GM19467 (cell line): ENCODE measurements at regions not wholly inside any gene's neighbourhood (a gene's known extent, or its start where the extent isn't known, plus 50 kb on each side); places are given as distances from the start of the nearest gene placed in this dataset.
"Not testable (repeated sequence)": the region's sequence is repeated elsewhere in the genome, so short reads cannot be mapped to it uniquely, and the experiment has no call there.

ENCODE experiments used
- ATAC-seq: cut with Tn5 transposase; IDR thresholded peaks from one replicate; pipeline ENCODE4 v1.9.1; 2021; ENCODE audit warnings: mild to moderate bottlenecking, moderate library complexity; ENCODE audit not compliant: unreplicated experiment

DNA sequence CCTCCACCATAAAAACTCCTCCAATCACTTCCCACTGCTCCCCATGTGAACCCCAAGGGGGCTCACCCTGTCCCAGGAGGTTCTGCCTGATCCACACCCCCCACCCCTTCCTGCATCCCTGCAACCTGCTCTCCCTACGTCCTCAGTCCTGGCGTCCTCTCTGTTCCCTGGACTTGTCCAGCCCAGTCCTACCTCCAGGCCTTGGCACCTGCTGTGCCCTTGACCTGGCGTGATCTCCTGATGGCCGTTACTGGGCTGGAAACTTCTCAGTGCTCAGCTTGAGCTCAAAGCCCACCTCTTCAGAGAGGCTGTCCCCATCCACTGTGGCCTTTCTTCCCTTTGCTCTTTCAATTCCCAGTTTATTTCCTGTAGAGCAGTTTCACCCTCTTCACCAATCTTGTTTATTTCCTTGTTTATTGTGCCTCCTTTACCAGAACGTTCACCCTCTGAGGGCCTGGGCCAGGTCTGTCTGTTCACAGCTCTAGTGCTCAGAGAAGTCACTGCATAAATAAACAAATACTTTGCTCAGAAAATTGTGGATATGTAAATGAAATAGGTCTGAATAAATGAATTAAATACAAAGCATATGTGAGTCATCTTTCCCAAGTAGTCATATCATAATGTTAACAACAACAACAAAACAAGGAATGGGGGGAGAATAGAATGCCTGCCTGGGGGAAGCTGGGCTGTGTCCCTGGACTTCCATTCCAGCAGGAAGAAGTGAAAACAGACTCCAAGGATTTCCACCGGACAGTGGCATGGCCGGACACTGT is 175.7 kb upstream of the SULF2 start:
- ATAC-seq, result no peak

DNA sequence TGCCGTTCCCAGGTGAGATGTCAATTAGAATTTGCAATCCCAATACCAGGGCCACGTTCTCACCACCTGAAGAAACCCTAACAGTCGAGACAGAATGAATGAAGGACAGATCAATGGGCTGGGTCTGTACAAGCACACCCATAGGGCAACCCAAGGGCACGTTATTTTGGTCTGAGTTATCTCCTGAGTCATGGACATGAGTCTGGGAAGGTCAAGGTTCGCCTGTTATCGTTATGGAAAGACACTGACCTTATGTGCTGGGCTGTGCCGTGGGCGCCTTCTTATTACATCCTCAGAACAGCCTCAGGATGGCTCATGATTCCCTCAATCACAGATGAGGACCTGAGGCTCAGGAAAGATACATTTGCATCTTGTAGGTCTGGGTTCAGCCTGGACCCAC is 175.0 kb upstream of the SULF2 start:
- no peak for ATAC-seq

DNA sequence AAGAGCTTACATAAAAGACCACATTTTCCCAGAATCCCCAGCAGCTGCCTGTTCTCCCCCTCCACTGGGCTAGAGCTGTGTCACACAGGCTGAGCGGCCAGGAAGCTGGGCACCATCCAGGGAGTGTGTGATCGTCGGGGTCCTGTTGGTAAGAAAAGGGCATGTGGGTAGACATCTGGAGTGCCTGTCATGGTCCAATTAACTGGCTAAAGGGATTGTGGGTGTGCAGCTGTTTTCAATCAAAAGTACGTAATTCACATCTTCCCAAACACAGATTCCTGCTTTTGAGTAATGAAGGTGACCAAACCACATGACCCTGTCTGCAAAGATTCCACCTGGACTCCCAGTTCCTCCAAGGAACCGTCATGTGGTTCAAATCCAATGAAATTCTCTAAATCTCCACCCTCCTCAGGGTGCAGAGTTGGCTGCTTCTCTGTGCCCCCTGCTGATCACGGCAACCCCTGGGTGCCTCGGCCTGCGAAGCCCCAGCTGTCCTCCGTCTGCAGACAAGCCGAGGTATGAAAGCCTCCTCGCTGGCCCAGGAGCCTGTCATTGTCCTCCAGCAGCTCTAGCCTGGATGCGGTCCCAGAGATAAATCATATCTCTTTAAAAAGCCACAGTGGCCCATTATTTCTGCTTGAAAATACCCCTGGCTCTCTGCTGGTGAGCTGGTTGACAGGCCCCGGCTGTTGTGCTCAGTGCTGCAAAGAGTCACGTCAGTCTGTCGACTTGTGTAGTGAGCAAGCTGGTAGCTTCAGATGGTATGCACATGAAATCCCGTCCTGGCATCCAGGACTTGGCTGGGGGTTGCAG is 172.9 kb upstream of the SULF2 start:
- ATAC-seq, result not testable (repeated sequence)

DNA sequence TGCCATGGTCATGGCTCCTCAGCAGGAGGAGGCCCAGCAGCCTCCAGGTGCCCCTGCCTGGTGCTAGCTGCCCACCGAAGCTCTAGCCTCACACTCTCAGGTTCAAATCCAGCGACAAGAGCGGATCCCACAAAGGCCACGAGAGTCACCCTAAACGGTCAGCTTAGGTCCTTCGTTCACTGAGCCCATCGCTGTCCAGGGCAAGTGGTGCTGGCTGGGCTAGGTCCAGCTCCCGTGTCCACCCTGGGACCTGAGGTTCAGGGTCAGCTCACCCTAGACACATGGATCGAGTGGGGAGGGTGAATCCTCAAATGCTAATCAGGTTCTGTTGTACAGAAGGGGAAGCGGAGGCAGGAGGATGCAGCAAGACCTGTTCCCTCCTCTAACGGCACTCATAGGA is 171.9 kb upstream of the SULF2 start:
- ATAC-seq, result no peak

DNA sequence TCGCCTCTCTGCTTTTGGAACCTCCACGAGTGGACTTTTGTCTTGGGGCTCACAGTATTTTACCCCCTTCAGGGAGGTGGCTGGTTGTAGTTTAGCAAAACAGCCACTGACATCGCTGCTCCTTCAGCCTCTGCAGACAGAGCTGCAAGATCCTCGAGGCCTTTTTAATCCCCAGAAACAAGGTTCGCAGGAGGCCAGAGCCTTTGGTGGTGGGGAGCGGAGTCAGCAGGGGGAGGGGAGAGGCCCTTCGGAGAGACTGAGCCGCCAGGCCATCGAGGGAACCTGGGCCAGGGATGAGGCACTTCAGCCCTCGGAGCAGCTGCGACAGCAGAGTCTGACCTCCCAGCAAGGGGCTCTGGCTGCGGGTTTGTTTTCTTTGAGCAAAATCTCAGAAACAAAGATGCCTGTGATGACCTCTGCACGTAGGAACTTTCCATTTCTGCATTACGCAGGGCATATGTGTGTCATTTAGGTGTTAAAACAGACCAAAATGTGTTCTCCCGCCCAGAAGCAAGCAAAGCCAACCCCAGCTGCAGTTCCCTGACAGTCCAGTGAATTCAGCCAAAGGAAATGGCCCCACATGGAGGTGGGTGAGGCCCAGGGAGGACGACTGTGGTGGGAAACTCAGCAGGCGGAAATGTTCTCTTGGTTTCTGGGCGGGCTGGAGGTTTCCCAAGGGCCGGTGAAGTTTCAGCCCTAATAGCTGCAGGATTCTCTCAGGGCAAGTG is 171.2 kb upstream of the SULF2 start:
- no peak for ATAC-seq

DNA sequence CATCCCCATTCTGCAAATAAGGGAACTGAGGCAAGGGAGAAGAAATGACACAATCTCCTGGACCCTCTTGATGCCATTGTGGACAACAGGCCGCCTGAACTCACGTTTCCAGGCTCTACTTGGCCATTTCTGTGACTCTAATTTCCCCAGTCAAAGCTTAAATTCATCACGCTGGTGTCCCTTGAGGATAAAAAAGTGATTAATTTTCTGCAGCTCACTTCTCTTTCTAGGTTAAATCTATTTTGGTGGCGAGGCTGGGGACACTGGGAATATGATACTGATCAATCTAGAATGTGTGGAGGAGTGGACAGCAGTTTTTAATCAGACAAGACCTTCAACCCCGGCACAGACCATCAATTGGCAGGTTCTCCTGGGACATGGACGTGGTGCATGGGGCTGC is 168.2 kb upstream of the SULF2 start:
- ATAC-seq, result no peak

DNA sequence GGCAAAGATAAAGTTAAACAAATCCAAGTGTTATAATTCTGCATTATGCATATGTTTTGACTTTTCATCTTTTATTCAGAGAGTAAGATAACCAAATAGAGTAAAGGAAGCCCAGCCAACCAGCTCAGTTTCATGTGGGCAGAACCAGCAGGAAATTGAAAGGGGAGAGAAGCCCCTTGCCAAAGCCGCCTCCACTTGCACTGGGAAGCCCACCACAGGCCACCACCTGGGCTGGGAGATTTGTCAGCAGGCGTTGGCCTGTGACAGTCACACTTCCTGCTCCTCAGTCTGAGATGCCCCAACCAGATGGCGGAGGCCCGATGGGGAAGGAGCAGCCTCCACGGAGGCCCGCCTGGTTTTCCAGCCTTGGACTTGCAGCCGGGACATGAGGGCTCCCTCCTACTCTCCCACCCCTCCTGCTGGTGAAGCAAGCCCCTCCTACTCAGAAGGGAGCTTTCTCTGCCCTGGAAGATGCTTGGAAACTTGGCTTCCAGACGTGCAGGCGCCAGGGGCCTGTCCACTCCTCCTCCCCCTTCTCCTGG is 166.8 kb upstream of the SULF2 start:
- no peak for ATAC-seq

DNA sequence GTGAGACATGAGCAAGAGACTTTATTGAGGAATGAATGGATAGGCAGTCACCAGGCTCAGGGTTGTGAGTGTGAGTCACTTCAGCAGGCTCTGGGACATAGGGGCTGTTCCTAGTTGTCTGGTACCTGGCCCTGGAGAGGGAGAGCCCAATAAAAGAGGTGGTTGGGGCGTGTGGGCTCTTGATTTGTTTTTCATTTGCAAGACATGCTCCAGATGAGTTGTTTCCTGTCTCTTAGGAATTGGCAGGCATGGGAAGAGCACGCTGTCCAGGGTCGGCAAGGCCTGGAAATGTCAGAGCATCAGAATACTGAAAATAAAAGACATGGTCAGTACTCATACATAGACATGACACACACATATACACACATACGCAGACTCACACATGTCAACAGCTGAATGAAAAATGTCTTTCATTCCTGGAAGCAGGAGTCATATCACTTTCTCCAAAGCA is 166.3 kb upstream of the SULF2 start:
- no peak for ATAC-seq

DNA sequence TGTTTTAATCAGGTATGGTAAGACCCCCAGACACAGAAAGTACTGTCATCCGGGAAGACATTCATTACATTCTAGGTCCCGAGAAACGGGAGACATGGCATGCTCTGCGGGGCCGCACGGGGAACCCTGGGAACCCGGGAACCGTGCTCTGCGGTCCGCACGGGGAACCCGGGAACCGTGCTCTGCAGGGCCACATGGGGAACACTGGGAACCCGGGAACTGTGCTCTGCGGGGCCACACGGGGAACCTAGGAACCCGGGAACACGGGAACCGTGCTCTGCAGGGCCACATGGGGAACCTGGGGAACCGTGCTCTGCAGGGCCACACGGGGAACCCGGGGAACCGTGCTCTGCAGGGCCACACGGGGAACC is 165.6 kb upstream of the SULF2 start:
- ATAC-seq, result no peak

DNA sequence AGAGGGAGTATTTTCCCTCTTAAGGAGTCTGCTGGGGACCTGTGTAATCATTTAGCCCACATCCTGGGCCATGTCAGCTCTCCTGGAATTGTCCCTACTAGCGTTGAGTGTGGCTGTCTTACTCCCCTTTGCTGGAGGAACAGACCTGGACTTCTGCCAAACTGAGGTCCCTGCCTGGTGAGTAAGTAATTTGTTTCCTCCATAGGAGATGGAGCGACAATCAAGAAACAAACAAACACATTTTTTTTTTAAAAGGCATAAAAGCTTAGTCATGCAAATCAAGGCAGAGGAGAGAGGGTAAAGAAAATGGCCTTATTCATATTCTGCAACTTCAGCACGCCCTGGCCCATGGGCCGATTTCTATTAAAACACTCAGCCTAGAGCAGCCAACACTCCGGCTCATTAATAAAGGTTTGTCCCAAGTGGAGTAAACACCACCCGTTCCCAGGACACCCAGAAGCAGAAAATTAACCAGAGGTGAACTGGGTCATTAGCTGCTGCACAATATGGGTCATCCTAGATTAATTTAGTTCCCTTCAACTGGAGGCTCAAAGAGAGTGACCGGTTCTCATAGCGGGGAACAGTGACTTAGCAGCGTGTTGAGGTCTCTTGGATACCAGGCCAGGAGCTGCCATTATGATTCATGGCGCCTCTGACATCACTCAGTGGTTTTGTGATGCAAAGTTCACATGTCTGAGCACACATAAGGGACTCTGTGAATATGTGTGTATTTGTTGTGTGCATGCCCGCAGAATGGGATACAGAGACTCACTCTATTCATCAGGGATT is 165.0 kb upstream of the SULF2 start:
- ATAC-seq, result no peak

DNA sequence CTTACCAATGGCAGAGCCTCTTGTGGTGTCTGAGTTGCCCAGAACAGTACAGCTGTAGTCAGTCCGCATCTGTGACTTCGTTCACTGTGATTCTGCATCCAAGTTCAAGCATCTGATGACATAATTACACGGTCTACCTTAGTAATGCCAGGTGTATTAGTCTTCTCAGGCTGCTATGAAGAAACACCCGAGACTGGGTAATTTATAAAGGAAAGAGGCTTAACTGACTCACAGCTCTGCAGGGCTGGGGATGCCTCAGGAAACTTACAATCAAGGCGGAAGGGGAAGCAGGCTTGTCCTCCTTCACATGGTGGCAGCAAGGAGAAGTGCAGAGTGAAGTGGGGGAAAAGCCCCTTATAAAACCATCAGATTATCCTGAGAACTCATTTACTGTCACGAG is 163.9 kb upstream of the SULF2 start:
- no peak for ATAC-seq

DNA sequence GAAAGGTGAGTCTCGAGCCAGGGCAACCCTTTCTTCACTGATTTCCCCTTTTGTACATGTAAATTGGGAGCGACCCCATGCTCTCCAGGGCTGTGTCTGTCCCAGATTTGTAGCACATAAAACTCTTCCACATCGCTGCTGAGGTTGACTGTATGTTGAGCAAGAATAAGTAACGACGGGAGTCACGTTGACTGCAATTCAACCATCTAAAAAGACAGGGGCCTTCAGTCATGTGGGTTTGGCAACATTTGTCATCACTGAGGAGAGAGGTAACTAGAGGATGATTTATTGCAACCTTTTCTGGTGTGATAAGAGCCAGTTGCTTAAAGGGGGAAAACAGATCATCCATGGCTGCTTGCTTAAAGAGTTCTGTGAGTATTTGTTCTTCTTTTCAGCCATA is 159.4 kb upstream of the SULF2 start:
- ATAC-seq, result no peak

DNA sequence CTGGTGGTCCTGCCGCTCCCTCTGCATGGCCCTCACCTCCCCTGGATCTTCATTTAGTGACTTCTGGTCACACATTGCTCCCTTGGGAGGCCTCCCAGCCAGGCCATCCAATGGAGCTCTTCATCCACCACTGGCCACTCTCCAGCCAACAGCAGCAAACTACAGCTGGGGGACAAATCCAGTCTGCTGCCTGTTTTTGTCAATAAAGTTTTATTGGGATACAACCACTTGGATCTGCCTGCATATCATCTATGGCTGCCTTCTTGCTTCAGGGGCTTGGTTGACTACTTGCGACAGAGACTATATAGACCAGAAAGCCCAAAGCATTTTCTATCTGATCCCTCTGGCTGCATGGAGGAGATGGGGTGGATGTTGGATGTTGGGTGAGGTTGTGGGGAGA is 156.6 kb upstream of the SULF2 start:
- ATAC-seq, result no peak

DNA sequence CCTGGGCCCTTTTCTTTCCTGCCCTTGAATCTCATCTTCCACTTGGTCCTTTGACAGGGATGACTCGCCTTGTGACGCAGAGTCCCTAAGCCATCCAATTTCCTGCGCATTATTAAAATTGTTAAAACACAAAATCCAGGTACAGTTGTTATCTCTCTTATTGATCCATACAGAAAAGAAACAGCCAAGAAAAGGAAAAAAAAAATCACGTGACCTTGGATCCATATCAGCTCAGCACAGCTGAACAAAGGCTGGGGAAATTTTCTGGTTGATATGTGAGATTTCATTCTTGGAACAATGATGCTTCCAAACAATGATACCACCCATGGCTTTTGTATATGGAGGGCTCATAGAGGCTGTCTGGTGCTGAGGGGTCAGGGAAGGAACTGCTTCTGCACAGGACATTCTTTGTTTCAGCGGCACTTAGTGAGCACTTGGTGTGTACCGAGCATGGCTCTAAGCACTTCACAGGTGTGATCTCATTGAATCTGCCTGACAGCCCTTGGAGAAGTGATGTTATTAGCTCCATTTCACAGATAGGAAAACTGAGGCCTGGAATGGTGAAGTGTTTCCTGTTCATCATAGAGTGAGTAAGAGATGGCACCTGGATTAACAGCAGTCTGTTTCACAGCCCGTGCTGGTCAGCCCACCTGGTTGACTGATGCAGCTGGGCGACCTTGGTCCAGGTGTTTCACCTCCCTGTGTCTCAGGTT is 155.0 kb upstream of the SULF2 start:
- ATAC-seq, result no peak

DNA sequence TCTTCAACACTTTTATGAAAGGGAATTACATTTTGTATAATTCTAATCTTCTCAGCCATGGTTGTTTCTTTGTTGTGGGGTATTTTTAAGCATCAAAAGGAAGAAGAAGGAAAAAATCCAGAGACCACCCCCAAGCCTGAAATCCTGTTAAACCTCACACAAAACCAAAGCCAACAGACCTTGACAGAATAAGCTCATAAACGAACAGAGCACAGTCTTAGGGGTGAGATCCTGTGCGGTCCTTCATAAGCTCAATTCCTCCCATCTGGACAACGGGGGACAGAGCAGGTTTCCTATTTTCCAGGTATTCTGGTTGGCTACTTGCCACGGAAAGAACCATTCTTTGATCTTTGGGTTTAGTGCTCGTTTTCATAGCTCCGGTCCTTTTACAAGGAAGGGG is 151.3 kb upstream of the SULF2 start:
- no peak for ATAC-seq

DNA sequence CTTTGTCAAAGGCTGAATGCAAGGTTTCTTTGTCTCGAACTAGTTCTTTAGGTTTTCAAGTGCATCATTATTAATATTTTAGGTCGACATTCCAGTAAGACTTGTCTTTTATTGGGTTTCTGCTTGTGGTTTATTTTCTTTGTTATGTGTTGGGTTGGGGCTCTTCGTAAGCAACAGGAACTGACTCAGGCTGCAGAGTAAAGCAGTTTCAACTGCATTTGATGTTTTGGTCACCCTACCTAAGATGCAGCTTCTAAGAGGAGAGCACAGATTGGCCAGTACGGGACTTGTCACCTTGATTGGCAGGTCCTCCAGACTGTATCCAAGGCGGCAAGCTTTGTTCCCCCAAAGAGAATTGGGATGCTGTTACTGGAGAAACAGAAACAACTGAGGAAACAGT is 149.5 kb upstream of the SULF2 start:
- no peak for ATAC-seq

DNA sequence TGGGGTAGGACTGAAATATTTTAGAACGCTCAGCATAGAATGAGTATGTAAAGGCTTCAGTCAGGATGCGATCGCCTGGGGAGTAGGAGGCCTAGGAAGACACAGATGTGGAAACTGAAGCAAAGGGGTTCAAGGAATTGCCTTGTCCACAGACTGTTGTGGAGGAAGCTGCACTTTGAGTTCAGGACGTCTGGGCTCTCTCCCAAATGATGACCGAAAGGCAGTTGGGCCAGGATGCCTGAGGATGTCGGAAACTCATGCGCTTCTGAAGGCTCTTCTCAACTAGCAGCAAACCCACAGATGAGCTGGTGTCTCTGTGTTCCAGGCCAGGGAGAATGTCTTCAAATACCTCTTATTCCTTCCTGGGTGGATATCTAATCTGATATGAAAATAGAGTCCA is 146.2 kb upstream of the SULF2 start:
- ATAC-seq, result no peak

DNA sequence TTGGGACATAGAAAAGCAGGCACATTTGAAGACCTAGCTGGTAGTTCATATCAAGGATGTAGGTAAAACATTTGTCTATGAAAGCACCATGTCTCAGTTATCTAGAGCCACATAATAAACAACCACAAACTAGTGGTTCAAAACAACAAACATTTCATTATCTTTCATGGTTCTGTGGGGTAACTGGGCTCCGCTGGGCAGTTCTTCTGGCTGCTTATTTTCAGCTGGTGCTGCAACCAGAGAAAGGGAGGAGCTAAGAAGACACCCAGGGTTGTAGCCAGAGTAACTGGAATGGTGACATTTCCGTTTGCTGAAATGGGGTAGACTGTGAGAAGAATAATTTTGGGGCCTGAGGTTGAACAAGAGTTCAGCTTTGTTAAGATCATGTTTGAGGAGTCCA is 145.7 kb upstream of the SULF2 start:
- ATAC-seq, result no peak

DNA sequence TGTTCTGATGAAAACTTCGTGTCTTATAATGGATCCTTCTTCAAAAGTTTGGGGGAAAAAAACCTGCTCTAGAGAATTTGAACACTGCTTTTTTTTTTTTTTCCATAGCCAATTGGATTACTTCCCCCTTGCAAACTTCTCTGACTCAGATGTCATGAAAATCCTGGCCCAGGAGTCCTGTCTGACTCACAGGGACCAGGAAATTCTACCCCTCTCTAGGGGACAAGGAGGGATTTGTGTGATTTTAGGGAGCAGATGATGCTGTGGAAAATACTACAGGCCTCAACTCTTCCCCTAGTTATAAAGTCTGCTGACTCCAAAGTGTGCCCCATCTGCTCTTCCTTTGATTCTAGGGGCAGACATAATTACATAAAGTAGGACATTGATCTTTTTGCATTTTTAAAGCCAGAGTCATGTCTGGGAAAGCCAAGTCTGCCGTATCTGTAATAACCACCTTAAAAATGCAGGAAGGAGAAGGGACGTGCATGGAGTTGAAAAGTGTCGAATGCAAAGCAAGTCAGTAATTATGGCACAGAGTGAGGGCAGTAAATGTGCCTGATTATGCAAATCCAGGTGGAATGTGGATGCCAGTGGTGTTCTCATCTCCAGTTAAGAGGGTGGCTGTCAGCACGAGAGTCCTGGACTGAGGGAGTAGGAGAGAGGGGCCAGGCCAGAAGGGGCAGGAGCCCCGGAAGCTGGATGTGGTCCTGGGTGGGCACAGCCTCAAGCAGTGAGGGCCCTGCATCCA is 144.3 kb upstream of the SULF2 start:
- ATAC-seq, result no peak
